WTC11 (cell line): ENCODE measurements at regions not wholly inside any gene's neighbourhood (a gene's known extent, or its start where the extent isn't known, plus 50 kb on each side); places are given as distances from the start of the nearest gene placed in this dataset.
"Not testable (repeated sequence)": the region's sequence is repeated elsewhere in the genome, so short reads cannot be mapped to it uniquely, and the experiment has no call there.

ENCODE experiments used
- CREM ChIP-seq: sonication (generic); formaldehyde crosslinking; IDR thresholded peaks from 2 replicates; pipeline ENCODE4 v1.8.1; 2022; ENCODE audit warnings: mild to moderate bottlenecking, missing genetic modification reagents, moderate library complexity
- CTCF ChIP-seq: fragments of 200-600 bp; IDR thresholded peaks from 2 replicates; pipeline ENCODE4 v1.8.0; 2022; ENCODE audit warnings: antibody characterized with exemption
- ETV6 ChIP-seq: sonication (generic); formaldehyde crosslinking; IDR thresholded peaks from 2 replicates; pipeline ENCODE4 v1.8.1; 2022; ENCODE audit warnings: mild to moderate bottlenecking, missing genetic modification reagents
- FOXK1 ChIP-seq: sonication (generic); formaldehyde crosslinking; IDR thresholded peaks from 2 replicates; pipeline ENCODE4 v1.8.0; 2022; ENCODE audit warnings: mild to moderate bottlenecking, moderate library complexity, missing genetic modification reagents
- JUN ChIP-seq: sonication (generic); formaldehyde crosslinking; IDR thresholded peaks from 2 replicates; pipeline ENCODE4 v1.8.0; 2023; ENCODE audit warnings: mild to moderate bottlenecking, missing genetic modification reagents
- MAX ChIP-seq: sonication (generic); formaldehyde crosslinking; IDR thresholded peaks from 2 replicates; pipeline ENCODE4 v1.8.0; 2022; ENCODE audit warnings: mild to moderate bottlenecking, missing genetic modification reagents
- MXD4 ChIP-seq: fragments of 250-450 bp; sonication (Bioruptor Pico); IDR thresholded peaks from 2 replicates; pipeline ENCODE4 v1.8.0; 2021; ENCODE audit warnings: mild to moderate bottlenecking, moderate library complexity, borderline replicate concordance
- NFYB ChIP-seq: sonication (generic); formaldehyde crosslinking; conservative IDR thresholded peaks from 2 replicates; pipeline ENCODE4 v1.8.0; 2022; ENCODE audit warnings: low read depth, missing genetic modification reagents
- NR2C2 ChIP-seq: sonication (generic); formaldehyde crosslinking; IDR thresholded peaks from 2 replicates; pipeline ENCODE4 v1.8.0; 2022; ENCODE audit warnings: mild to moderate bottlenecking, missing genetic modification reagents
- PREB ChIP-seq: sonication (generic); formaldehyde crosslinking; IDR thresholded peaks from 2 replicates; pipeline ENCODE4 v1.8.1; 2022; ENCODE audit warnings: mild to moderate bottlenecking, missing genetic modification reagents, moderate library complexity, borderline replicate concordance
- PRRX2 ChIP-seq: fragments of 250-450 bp; sonication (Bioruptor Pico); IDR thresholded peaks from 2 replicates; pipeline ENCODE4 v1.8.0; 2021; ENCODE audit warnings: mild to moderate bottlenecking
- ZMAT4 ChIP-seq: fragments of 250-450 bp; sonication (Bioruptor Pico); IDR thresholded peaks from 2 replicates; pipeline ENCODE4 v1.9.0; 2021; ENCODE audit warnings: mild to moderate bottlenecking
- ZNF671 ChIP-seq: fragments of 250-450 bp; sonication (Bioruptor Pico); IDR thresholded peaks from 2 replicates; pipeline ENCODE4 v1.8.0; 2021; ENCODE audit warnings: mild to moderate bottlenecking
- ZSCAN18 ChIP-seq: fragments of 250-450 bp; sonication (Bioruptor Pico); IDR thresholded peaks from 2 replicates; pipeline ENCODE4 v2.1.2; 2022; ENCODE audit warnings: mild to moderate bottlenecking, moderate library complexity

GRCh38 chr1:99481-99880, 352.0 kb downstream of the OR4F29 start:
- not testable (repeated sequence) for TF ChIP-seq MAX (CRISPR knock-in tag); CREM (CRISPR knock-in tag); CTCF; ZNF671 (CRISPR knock-in tag); NR2C2 (CRISPR knock-in tag); ZMAT4 (CRISPR knock-in tag); ETV6 (CRISPR knock-in tag); PREB (CRISPR knock-in tag); NFYB; JUN (CRISPR knock-in tag); PRRX2 (CRISPR knock-in tag); ZSCAN18; MXD4; FOXK1 (CRISPR knock-in tag)
